Lower lobe of right lung (tissue), 2 donors: ENCODE measurements at regions not wholly inside any gene's neighbourhood (a gene's known extent, or its start where the extent isn't known, plus 50 kb on each side); places are given as distances from the start of the nearest gene placed in this dataset.
A peak's percentile ranks its signal among the peaks of the same experiment; 100 is the strongest.

Experiments
- ATAC-seq, 2 donors: fragments of 200-7000 bp; cut with Tn5 transposase; one replicate each; pipeline ENCODE4 v1.9.1; 2020 to 2022; ENCODE audit warnings: mild to moderate bottlenecking in 2 of 2, moderate library complexity in 2 of 2
- DNase-seq: peaks from one replicate; pipeline ENCODE4 v3.0.0-alpha.2; 2020
- H3K27ac ChIP-seq: fragments of 200-600 bp; one replicate; pipeline ENCODE4 v1.8.0; 2022
- H3K27me3 ChIP-seq: fragments of 200-600 bp; one replicate; pipeline ENCODE4 v1.8.0; 2022; ENCODE audit warnings: low read depth
- H3K36me3 ChIP-seq: fragments of 200-600 bp; one replicate; pipeline ENCODE4 v1.8.0; 2022; ENCODE audit warnings: mild to moderate bottlenecking
- H3K4me1 ChIP-seq: fragments of 200-600 bp; one replicate; pipeline ENCODE4 v1.8.0; 2022
- H3K4me3 ChIP-seq: fragments of 200-600 bp; one replicate; pipeline ENCODE4 v1.8.0; 2022; ENCODE audit warnings: mild to moderate bottlenecking
- H3K9me3 ChIP-seq: fragments of 200-600 bp; one replicate; pipeline ENCODE4 v1.8.0; 2022
- intact Hi-C: fragments of 100-400 bp; cut with DNase I; formaldehyde crosslinking; loops from one replicate; pipeline ENCODE4 v1.11.0; 2022
- TF ChIP-seq, protein P1 (sequence below): fragments of 200-600 bp; IDR thresholded peaks from one replicate; pipeline ENCODE4 v1.8.0; 2022; ENCODE audit warnings: antibody characterized with exemption, mild to moderate bottlenecking
- donor health status: DM: no; HTN: yes; CAD: no; lungs with severe emphysema.

DNA sequence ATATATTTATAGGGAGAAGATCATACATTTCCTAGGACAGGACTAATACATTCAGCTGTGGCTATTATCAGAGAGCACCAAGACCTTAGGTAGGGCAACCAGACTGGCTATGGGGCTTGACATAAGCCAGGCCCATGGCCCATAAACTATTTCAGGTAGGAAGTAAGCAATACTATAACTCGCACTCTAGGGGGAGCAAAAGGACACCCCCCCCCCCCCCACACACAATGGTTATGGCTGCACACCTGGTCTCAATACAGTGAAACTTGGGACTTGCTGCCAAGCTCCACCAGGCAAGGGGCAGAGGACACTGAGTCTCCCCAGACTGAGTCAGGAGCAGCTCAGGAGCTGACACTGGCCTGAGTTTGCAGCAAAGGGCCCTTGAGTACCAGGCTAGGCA lies 348.9 kb upstream of the ASIC2 start:
- no peaks in the 10 kb centered on the region for H3K9me3 ChIP-seq
- ATAC-seq (no peak), DNase-seq (no peak)
- H3K36me3 ChIP-seq, result no peaks in the 10 kb centered on the region
- H3K27ac ChIP-seq, result no peak overlapping the region
- peaks cover 5% of the 10 kb centered on the region for H3K27me3 ChIP-seq
- TF ChIP-seq, protein P1, sequence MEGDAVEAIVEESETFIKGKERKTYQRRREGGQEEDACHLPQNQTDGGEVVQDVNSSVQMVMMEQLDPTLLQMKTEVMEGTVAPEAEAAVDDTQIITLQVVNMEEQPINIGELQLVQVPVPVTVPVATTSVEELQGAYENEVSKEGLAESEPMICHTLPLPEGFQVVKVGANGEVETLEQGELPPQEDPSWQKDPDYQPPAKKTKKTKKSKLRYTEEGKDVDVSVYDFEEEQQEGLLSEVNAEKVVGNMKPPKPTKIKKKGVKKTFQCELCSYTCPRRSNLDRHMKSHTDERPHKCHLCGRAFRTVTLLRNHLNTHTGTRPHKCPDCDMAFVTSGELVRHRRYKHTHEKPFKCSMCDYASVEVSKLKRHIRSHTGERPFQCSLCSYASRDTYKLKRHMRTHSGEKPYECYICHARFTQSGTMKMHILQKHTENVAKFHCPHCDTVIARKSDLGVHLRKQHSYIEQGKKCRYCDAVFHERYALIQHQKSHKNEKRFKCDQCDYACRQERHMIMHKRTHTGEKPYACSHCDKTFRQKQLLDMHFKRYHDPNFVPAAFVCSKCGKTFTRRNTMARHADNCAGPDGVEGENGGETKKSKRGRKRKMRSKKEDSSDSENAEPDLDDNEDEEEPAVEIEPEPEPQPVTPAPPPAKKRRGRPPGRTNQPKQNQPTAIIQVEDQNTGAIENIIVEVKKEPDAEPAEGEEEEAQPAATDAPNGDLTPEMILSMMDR, result no peak
- intact Hi-C loops, result no loop called here
- H3K4me3 ChIP-seq, result no peak overlapping the region
- H3K4me1 ChIP-seq, result no peaks in the 10 kb centered on the region

DNA sequence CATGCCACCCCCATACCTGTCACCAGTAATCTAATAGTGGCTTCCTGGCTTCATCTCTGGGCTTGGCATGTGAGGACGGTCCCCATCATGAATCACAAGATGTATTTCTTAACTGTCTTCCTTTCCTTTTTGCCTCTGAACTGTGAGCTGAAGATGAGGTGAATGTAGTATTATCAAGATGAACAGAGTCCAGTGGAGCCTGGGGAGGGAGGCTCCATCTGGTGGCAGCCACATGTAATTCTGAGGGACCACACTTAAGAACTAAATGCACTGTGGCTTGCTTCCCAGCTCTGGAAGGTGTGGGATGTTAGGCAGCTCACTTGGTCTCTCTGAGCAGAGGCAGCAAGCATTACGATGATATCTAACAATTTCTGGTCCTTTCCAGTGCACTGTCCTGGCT lies 354.9 kb upstream of the ASIC2 start:
- intact Hi-C loops, result no loop called here
- DNase-seq (no peak), ATAC-seq (peak in 1 of 2 donors; percentile 11)
- no peak overlapping the region for H3K4me3 ChIP-seq
- no peaks in the 10 kb centered on the region for H3K9me3 ChIP-seq
- H3K36me3 ChIP-seq, result no peaks in the 10 kb centered on the region
- TF ChIP-seq, protein P1, result peak; percentile 45
- peaks cover 13% of the 10 kb centered on the region for H3K27me3 ChIP-seq
- no peaks in the 10 kb centered on the region for H3K4me1 ChIP-seq
- no peak overlapping the region for H3K27ac ChIP-seq

DNA sequence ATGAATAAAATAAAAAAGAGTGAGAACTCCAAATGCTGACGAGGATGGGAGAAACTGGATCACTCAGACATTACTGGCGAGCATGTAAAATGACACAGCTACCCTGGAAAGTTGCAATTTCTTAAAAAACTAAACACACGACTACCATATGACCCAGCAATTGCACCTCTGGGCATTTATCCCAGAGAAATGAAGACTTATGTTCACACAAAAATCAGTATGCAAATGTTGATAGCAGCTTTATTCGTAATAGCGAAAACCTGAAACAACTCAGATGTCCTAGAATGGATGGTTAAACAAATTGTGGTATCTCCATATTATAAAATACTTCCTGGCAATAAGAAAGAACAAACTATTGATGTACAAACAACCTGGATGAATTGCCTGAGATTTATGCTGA lies 357.2 kb upstream of the ASIC2 start:
- TF ChIP-seq, protein P1, result no peak
- Histone ChIP-seq H3K4me1 (peaks cover 3% of the 10 kb centered on the region), H3K4me3 (no peak overlapping the region), H3K27ac (no peak overlapping the region), H3K27me3 (peaks cover 13% of the 10 kb centered on the region), H3K36me3 (no peaks in the 10 kb centered on the region), H3K9me3 (no peaks in the 10 kb centered on the region)
- ATAC-seq (no peak), DNase-seq (no peak)
- intact Hi-C loops, result no loop called here

DNA sequence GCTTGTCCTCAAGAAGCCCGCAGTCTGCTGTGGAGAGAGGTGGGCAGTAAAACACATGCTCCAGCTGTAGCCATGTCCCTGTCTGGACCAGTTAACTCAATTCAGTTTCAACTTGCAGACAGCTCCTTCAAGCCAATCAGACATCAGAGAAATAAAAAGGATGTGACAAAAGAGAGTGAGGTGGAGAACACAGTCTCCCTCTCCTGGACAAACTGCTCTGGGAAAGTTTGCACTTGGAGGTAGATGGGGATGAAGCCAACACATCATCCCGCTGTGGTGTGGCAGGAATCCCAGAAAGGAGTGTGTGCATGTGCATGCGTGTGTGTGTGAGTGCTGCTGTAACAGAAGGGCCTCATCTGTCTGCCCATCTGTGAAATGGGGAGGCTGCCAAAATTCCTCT lies 358.6 kb upstream of the ASIC2 start:
- no peak for DNase-seq
- Histone ChIP-seq H3K9me3 (no peaks in the 10 kb centered on the region), H3K27ac (no peak overlapping the region), H3K27me3 (peaks cover 10% of the 10 kb centered on the region), H3K36me3 (no peaks in the 10 kb centered on the region), H3K4me3 (no peak overlapping the region), H3K4me1 (peaks cover 3% of the 10 kb centered on the region)
- no peak for ATAC-seq
- intact Hi-C loops, result no loop called here
- TF ChIP-seq, protein P1, result no peak

DNA sequence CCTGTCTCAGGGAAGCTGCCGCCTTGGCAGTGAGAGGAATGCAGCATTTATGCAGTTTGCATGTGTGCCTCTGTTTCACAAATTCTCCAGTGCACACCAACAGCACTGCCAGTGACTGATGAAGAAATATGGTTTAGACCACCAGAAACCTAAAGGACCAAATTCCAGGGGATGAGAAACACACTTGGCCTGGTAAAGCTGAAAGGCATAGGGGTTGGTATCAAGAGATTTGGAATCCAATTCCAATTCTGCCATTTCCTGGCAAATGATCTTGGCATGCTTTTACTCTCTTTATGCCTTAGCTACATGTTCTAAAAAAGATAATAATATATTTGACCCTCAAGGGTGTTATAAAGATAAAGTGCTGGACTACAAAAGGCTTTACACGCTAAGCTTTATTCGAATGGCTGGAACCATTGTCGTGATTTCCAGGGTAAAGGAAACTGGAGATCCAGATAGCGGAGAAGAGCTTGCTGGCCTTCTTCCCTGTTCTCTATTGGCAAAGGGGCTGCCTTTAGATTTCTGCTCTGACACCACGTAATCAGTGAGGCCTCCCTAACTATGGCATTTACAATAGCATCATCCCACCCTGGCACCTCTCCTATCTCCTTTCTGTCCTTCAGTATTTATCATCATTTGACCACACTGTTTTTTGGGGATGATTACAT lies 359.8 kb upstream of the ASIC2 start:
- TF ChIP-seq, protein P1, result no peak
- peaks cover under 1% of the 10 kb centered on the region for H3K27me3 ChIP-seq
- DNase-seq (no peak), ATAC-seq (no peak)
- intact Hi-C loops, result no loop called here
- H3K36me3 ChIP-seq, result no peaks in the 10 kb centered on the region
- no peaks in the 10 kb centered on the region for H3K9me3 ChIP-seq
- no peak overlapping the region for H3K27ac ChIP-seq
- peaks cover 3% of the 10 kb centered on the region for H3K4me1 ChIP-seq
- no peak overlapping the region for H3K4me3 ChIP-seq
